Medulla oblongata (tissue), 1 donor: ENCODE measurements at regions not wholly inside any gene's neighbourhood (a gene's known extent, or its start where the extent isn't known, plus 50 kb on each side); places are given as distances from the start of the nearest gene placed in this dataset.
"Not testable (repeated sequence)": the region's sequence is repeated elsewhere in the genome, so short reads cannot be mapped to it uniquely, and the experiment has no call there.

Source experiments
- DNase-seq: peaks from one replicate; pipeline ENCODE4 v3.0.0-alpha.2; 2015; ENCODE audit errors: extremely low spot score

DNA sequence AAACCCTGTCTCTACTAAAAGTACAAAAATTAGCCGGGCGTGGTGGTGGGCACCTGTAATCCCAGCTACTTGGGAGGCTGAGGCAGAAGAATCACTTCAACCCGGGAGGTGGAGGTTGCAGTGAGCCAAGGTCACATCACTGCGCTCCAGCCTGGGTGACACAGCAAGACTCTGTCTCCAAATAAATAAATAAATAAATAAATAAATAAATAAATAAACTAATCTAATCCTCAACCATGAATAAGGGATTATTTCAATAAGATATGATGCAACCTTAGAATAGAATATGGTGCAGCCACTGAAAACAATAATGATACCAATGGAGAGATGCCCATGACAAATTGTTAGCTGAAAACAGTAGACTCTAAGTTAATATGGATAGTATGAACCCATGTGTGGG, 270.0 kb downstream of the MEX3B start:
- not testable (repeated sequence) for DNase-seq

DNA sequence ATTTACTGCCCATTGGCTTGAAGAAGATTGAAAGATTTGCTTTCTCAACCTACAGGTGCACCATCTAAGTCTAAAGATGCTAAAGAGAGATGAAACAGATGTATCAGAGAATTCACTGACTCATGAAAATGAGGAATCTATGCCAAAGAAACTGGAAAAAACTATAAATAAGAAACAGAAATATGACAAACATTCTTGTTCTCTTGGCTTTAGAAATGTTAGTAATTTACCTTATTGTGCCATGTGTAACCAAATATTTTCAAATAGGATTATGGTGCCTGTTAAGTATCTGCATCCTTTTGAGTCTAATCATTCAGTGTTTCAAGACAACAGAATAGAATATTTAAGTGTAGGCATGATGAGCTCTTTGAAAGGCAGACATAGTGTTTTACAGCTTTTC, 271.5 kb downstream of the MEX3B start:
- no peak for DNase-seq

DNA sequence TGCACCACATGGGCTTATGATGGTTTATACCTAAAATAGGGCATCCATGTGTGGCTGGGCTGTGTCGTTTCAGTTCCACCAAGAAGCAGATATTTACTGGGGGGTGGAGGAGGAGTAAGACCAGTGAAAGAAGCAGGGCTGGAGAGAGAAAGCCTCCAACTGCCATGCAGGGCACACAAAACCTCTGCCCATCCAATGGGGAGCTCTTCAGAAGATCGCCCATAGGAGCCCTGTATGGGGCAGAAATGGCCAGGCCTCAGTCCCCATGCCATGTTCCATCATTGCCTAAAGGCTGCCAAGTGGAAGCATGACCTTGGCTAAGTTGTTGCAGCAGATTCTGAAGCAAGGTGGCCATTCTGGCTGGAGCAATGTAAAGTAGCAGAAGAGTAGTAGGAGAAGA, 277.0 kb downstream of the MEX3B start:
- DNase-seq: no peak

DNA sequence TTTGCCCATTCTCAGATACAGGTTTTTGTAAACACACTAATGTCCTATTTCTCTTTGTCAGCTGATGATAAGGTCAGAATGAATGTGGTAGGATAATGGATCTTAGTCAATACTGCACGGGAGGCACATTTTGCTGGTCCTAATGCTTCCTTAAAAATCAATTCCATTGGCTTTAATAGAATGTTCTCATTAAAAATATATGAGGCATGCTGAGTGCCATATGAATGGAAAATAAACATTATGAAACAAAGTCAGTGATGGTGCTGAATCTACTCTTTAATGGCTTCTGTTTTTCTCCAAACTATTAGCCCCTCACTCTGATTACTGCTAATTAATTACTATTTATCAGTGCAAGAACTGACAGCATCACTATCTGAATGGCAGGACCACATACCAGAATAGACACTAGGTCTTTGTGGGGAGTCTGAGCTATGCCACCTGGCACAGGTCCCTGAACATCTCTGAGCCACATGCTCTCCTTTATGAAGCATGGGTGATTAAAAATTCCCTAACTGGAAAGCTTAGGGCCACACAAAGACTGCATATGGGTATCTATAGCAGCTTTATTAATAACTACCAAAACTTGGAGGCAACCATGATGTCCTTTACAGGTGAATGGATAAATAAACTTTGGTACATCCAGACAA, 278.9 kb downstream of the MEX3B start:
- DNase-seq: no peak

DNA sequence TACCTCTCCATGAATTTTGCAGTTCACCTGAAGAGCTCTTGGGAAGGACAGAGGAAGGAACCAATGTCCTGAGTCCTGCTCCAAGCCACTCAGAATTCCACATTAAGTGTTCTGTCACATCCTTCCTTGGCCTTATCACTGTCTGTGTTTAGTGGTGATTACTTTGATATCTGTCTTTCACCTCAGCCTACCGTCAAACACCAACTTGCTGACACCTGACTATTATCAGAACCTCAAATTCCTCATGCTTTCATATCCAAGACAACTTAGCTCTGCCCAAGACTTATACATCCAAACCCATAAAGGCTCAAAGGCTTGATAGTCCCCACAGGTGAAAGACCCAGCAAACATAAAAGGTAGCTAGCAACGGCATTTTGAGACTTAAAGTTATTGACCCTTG, 280.0 kb downstream of the MEX3B start:
- no peak for DNase-seq

DNA sequence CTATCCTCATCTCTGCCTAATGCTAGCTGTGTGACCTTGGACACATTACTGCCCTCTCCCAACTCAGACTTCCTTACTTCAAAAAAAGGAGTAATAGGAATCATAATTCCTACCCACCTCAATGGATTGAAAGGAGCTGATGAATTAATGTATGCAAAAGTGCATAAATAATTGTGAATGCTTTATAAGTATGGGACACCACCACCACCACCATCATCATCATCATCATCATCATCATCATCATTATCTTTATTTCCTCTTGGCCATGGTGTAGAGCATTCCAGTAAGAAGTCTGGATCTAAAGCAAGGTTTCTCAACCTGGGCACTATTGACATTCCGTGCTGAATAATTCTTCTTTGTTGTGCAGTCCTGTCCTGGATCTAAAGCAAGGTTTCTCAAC, 282.5 kb downstream of the MEX3B start:
- no peak for DNase-seq

DNA sequence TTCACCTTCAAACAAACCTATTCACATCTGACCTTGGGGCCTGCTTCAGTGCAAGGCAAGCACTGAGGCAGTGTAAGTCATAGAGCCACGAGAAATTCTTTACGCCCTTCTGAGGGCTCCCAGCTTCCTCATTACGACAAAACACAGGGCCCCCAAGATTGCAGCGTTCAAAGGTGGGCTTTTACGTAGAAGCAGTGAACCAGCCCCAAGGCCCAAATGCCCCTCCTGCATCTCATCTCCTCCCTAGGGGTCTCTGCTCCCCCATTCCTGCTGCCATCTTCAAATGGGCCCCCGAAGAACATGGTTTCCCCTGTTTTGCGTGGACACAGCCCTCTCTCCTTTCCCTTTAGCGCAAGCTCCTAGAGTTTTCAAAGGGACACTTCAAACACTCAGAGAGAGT, 285.1 kb downstream of the MEX3B start:
- DNase-seq: no peak

DNA sequence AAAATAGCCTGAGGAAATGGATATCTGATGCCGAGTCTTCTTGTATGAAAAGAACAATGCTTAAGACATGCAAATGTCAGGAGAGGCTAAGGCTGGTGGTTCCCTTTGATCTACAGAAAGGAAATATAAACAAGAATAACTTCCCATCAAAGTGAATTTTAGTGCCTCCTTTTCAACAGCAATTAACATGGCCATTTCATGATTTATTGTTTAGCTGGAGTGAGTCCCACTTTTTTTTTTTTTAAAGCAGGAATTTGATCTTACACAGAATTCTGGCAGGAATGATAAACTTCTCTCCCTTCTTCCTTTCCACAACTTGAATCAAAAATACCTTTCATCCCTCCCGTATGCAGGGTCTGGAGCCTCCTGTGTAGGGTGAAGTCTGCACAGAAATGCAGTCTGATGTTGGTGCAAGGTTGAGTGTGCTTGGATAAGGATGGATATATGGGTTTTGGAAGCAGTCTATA, 287.0 kb downstream of the MEX3B start:
- DNase-seq: no peak

DNA sequence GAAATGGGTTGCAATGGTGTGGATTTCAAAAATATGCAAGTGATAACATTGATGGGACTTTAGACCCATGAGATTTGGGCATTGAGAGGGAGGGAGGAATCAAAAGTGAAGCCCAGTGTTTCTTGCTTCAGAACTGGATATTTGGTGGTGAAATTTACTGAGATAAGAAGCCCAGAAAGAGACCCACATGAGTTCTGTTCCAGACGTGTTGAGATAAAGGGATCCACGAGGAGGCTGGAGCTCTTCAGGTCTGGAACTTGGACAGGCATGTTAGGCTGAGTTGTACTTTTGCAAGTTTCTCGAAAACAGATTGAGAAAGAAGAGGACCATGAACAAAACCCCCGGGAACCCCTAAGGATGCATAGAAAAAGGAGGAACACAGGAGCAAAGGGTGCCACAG, 290.2 kb downstream of the MEX3B start:
- no peak for DNase-seq

DNA sequence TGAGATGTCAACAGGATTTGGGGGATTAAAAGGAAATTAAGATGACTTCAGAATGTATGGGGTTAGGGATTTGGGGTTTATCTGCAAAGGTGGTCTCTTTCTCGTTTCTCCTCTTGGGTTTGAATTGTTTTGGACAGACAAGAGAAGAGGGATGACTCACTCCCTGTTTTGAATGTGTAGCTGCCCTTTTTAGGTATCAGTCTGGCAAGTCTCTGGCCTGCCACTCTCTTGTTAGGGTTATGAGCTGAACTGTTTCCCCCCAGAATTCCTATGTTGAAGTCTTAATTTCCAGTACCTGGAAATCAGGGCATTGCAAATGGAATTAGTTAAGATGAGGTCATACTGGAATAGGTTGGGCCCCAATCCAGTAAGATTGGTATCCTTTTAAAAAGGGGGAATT, 291.7 kb downstream of the MEX3B start:
- no peak for DNase-seq

DNA sequence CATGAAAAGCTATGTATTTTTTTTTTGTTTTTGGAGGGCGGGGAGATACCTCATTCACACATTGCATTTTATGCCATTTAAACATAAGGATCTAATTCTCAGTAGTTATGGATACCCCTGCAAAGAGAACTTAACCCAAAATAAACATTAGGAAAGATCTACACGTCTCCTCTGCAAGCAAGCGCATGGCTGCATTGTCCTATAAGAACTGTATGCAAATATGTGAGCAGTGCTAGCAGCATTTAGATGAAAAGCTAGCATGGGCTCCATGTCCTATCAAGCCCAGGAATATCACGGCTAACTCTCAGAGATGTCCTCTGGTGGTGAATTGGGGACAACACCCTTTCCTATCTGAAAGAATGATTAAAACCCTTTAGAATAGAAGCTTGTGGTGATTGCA, 292.8 kb downstream of the MEX3B start:
- no peak for DNase-seq

DNA sequence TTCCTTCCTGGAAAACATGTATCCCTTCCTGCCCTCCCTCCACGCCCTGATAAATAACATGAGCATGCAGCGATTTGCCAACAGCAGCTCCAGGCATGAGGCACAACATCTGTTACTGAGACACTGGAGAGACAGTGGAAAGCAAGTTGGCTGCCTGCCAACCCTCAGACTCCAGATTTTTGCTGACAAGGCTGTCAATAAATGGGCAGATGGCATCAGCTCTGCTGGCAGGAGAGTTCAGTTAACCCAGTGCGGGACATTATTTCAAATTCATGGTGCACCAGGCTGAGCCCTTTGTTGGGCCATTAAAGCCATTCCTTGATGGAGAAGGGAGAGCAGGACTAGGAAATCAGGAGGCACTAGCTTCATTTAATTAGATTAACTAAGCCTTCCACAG, 293.3 kb downstream of the MEX3B start:
- peak; percentile 63 for DNase-seq

DNA sequence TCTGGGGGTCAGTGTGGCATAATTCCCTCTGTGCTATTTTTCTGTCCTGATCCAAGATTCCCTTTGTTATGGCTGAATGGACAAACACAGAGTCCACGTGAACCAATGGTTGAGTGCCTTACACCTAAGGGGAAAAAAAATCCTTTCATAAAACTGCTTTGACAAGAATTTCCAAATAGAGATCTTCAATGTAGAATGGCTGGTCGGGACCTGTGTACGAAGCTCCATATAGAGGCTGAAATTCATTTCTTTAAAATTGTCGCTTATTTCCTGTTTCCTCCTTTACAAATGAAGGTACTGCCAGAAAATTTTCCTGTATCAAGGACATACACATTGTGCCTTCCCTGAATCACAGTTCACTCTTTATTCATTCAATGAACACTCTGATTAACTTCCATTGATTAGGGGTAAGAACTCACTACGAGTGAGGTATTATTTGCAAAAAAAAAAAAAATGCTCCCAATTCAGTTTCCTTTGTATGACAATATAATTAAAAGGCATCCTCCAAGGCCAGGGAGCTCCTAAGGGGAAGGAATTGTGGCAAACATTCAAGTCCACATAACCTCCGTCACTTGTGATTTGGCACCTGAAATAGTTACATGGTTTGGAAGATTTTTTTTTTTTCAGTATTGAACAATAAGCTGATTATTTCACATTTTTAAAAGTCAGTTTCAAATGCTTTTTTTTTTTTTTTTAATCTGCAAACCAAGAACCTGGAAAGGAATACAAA, 293.8 kb downstream of the MEX3B start:
- no peak for DNase-seq

DNA sequence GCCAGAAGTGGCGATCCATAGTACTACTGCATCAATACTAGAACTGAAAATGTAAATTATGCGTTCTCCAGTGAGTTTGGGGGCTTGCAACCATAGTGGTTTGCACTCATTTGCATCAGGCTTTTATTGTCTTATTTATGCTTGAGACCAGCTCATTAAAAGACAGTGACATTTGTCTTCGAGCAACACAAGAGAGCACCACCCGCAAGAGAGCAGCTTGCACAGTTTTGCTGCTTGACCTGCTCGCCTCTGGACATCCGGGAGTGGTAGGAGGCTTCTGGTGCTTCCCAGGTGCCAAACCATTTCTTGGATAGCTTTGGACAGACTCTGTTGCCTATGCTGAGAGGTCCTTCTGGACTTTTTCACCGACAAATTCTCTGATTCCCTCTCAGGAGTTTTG, 294.6 kb downstream of the MEX3B start:
- DNase-seq: no peak

DNA sequence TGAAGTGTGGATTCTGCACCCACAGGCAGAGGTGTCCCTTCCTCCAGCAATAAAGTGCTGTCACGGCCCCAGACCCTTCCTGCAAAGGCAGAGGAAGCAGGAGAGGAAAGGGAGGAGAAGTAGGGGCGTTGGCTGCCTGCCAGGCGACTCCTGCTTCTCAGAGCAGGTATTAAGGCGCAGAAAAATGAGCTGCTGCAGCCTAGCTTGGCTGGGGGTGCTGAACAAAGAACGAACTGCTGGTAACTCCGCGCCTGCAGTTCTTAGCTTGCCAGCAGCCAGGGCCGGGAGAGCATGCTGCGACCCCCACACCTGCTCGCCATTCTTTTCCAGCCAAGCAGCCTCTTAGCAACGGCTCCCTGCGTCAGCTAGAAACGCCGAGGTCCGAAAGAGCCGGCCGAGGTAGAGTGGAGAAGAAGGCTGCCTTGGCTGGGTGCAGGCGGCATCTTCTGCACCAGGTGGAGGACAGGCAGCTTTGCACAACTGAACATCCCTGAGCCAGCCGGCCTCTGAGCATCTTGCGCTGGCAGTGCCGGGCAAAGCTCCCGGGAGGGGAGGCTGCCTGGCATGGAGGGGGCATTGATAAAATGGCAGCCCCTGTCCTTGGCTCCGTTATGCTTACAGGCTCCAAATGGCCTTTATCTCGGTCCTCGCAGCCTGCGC, 296.0 kb downstream of the MEX3B start:
- no peak for DNase-seq

DNA sequence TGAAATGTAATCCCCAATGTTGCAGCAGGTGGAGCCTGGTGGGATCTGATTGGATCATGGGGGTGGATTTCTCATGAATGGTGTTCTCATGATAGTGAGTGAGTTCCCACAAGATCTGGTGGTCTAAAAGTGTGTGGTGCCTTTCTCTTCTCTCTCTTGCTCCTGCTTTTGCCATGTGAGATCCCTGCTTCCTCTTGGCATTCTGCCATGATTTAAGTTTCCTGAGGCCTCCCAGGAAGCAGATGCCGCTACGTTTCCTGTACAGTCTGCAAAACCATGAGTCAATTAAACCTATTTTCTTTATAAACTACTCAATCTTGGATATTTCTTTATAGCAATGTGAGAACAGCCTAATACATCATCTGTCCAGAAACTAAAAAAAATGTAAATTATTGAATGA, 298.3 kb downstream of the MEX3B start:
- DNase-seq: no peak

DNA sequence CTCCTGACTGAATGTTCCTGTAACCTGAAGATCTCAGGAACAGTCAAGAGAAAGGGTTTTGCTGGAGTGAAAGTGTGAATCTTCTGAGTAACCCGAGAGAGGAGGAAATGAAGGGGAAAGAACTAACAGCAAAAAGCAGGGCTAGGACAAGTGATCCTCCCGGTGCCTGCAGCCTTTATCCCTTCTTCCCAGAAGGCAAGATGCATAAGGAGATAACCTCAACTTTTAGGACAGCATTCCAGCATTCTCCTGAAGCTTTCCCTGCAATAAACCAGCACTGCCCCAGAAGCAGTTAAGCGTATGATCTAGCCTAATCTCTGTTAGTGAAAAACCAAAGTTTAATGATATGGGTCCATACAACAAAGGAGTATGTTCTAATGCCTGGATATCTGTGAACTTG, 298.8 kb downstream of the MEX3B start:
- DNase-seq: no peak

DNA sequence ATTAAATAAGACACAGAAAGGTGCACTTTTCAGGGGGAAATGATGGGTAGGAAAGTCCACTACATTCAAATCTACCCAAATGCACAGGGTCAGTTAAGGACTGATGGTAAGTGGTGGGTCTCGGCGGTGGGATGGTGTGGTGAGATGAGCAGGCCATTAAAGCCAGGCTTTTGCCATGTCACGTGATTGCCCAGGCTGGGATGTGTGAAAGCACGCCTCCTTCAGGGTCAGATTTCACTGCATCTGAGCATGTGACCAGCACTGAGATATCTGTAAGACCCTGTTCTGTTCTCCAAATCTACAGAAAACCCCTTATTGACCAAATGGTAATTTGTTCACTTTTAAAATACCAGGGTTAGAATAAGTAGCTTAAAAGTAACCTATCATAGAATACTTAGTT, 301.5 kb downstream of the MEX3B start:
- DNase-seq: no peak

DNA sequence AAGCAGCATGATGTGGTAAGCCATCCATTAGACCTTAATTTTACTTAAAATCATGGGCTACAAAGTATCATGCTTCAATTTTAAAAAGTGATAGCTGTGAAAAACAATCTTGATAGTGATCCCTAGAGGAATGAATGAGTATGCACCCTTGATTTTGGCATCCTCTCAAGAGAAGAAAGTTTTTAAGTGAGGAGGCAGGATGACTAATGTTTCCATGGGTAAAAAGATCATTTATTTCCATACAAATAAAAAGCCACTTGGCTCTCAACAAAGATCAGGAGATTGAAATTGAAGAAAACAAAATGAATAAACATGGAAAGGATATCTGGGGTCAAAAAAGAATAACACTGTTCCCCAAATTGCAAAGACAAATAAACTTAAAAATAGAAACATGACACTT, 305.4 kb downstream of the MEX3B start:
- DNase-seq: no peak

DNA sequence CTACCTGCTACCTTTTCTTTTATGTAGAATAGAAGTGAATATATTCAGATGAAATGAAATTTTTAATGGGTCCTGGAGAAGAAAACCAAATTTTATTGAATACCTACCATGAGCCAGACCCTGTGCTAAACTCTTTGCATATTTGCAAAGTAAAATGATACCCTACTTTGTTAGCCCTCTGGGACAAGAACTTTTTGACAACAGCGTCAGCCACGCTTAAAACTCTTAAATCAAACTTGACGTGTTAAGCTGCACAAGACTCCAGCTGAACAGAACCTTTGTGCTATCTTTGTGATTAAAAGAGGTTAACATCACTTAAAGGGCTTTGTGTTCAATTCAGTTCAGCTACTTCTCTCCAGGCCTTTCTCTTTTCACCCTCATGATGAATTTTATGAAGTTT, 316.5 kb downstream of the MEX3B start:
- no peak for DNase-seq

DNA sequence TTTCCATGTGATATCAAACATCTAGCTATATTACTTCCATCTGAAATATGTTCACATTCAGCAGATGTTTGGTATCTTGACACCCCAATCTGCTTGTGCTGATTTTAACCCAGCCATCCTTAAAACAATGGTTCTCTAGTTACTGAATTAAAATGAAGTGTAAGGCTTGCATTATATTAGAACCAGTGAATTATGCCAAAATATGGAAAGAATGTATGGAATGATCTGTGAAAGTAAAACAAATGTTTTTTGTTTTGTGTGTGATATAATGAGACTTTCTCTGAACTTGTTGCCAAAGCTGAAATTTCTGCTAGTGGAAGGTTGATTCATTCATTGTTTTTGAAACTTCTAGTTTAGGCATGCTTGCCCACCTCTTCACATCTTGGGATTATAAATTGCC, 317.1 kb downstream of the MEX3B start:
- DNase-seq: no peak

DNA sequence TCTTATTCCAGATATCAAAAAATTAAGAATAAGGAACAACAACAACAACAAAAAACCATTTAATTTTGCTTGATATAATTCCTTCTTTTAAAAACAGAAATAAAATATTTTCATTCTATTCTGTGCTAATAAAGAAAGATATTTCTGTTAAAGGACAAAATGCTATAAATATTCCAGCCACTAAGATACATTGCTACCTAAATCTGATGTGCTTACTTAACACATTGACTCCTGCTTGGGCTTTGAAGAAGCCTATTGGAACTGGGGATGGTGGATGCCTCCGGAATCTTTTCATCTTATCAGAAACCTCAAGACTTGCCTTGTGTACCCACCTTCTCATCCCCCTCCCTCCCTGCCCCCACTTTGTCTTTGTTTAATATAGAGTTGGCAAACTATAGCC, 320.2 kb downstream of the MEX3B start:
- DNase-seq: no peak

DNA sequence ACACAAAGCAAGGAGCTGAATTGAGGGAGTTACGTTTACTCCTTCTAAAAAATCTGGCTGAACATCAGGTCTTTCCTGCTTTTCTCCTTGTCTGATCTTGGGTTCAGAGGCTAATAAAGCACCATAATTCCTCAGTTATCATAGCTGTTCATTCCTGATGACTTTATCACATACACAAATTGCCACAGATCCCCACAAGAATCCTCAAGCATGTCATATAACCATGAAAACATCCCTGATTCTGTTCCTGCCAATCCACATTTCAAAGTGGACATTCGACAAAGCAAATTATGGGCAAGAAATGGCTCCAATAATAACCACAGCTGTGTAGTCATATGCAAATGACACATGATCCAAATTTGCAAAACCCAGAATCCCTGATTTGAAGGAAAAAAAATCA, 321.3 kb downstream of the MEX3B start:
- no peak for DNase-seq
